ENCODE measurements at regions not wholly inside any gene's neighbourhood (a gene's known extent, or its start where the extent isn't known, plus 50 kb on each side); places are given as distances from the start of the nearest gene placed in this dataset.

DNA sequence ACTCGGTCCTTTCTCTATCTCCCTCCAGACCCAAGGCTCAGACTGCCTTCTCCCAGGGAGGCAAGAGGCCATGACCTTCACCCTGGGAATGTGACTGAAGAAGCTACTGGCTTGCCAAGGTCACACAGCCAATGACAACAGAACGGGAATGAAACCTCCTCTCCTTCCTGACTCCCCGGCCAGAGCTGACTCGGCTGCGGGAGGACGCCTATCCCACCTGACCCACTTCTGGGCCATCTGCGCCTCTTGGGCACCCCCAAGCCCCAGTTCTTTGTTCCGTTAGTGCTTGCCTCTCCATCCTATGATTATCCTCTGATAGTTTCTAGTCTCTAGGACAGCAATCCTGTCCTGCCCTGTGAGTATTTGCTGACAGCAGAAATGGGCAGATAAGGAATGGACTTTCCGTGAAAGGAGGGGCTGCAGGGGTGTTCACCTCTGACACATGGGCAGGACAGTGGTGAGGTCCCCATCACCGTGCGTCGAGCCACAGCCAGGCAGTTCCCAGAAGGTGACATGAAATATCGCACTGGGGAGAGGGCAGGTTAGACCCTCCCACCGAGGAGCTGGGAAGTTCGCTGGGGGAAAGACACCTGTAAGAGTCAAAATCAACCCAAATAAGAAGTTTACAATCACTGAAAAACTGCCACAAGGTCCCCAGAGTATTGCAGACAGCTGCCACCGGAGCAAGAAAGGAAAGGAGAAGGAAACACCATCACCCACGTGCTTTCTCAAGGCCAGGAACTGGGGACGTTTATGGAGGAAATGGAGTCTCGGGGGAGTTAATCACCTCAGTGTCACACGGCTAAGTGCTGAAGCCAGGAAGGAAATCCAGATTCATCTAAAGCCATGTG is 63.0 kb downstream of the INSIG1 start:
- FAIRE-seq (no peak), DNase-seq (ENCODE audit: insufficient read length, low spot score) (no peak)
- TF ChIP-seq, protein P1, sequence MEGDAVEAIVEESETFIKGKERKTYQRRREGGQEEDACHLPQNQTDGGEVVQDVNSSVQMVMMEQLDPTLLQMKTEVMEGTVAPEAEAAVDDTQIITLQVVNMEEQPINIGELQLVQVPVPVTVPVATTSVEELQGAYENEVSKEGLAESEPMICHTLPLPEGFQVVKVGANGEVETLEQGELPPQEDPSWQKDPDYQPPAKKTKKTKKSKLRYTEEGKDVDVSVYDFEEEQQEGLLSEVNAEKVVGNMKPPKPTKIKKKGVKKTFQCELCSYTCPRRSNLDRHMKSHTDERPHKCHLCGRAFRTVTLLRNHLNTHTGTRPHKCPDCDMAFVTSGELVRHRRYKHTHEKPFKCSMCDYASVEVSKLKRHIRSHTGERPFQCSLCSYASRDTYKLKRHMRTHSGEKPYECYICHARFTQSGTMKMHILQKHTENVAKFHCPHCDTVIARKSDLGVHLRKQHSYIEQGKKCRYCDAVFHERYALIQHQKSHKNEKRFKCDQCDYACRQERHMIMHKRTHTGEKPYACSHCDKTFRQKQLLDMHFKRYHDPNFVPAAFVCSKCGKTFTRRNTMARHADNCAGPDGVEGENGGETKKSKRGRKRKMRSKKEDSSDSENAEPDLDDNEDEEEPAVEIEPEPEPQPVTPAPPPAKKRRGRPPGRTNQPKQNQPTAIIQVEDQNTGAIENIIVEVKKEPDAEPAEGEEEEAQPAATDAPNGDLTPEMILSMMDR (IDR thresholded peaks at IDR 0.05; ENCODE audit: insufficient read depth, missing control alignments), result no peak

DNA sequence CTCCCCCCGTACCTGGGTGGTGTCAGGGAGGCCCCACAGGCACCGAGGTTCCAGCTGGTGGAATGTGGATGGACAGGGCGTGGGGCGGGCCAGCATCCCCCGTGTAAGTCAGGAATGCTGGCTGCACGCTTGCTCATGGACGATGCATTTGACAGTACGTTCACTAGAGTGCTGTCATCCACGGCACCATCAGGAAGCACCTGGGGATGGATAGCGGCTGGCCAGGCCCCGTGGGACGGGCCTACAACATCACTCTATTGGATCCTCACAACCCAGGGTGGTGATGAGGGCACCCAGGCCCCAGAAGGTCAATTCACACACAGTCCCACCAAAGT is 63.6 kb downstream of the INSIG1 start:
- TF ChIP-seq, protein P1 (IDR thresholded peaks at IDR 0.05; ENCODE audit: insufficient read depth, missing control alignments), result no peak
- no peak for FAIRE-seq
- no peak for DNase-seq (ENCODE audit: insufficient read length, low spot score)

- TF ChIP-seq, protein P1 (IDR thresholded peaks at IDR 0.05; ENCODE audit: insufficient read depth, missing control alignments), result no peak
- no peak for FAIRE-seq
- DNase-seq (ENCODE audit: insufficient read length, low spot score), result no peak
These were observed 64.3 kb downstream of the INSIG1 start for GRCh38 chr7:155361947-155362346.

- DNase-seq (ENCODE audit: insufficient read length, low spot score), result no peak
- no peak for FAIRE-seq
- TF ChIP-seq, protein P1 (IDR thresholded peaks at IDR 0.05; ENCODE audit: insufficient read depth, missing control alignments), result no peak
These were observed 64.9 kb downstream of the INSIG1 start for GRCh38 chr7:155362380-155363145.

DNA sequence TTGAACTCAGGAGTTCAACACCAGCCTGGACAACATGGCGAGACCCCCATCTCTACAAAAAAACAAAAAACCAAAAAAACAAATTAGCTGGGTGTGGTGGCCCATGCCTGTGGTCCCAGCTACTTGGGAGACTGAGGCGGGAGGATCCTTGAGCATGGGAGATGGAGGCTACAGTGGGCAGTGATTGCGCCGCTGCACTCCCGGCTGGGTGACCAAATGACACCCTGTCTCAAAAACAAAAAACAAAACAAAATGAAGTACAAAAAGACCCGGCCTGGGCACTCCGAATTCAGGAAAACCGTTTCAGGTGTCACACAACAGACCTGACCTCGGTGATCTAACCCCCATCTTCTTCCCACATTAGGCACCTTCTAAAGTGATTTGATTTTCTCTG is 65.5 kb downstream of the INSIG1 start:
- DNase-seq (ENCODE audit: insufficient read length, low spot score) (no peak), FAIRE-seq (no peak)
- TF ChIP-seq, protein P1 (IDR thresholded peaks at IDR 0.05; ENCODE audit: insufficient read depth, missing control alignments), result no peak

DNA sequence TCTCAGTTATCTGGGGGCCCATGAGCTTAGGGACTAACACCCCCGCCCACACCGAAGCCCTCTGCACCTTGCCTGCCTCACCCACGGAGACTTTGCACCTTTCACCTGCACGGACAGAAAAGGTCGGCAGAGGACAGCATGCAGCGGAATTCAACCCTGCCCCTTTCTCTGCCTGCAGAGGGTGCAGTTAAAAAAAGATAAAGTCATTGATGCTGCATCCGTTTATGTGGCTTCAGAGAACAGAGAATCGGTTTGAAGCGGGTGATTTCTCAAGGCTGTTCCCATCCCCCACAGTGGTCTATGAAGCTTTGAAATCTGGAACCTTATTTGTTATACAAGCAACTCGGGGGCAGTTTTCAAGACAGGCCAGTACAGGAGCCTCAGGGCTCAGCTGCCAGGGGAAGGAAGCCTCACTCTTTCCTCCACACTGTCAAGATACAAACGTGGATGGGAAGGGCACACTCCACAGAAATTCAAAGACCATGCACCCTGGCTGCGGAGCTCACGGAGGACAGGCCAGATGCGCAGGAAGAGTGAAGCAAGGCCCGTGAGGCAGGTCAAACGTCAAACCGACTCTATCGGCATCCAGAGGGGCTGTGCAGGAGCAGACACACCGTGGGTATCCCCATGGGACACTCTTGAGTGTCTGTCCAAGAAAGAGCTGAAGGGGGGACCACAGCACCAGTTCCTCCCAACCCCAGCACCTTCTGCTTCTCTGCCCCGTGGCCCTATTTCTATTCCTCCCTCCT is 66.3 kb downstream of the INSIG1 start:
- DNase-seq (ENCODE audit: insufficient read length, low spot score) (no peak), FAIRE-seq (no peak)
- TF ChIP-seq, protein P1 (IDR thresholded peaks at IDR 0.05; ENCODE audit: insufficient read depth, missing control alignments), result no peak

Measured in D721Med (cell line).